NCI-H446 (cell line): ENCODE measurements at regions not wholly inside any gene's neighbourhood (a gene's known extent, or its start where the extent isn't known, plus 50 kb on each side); places are given as distances from the start of the nearest gene placed in this dataset.

Experiments
- DNase-seq, 2 experiments: peaks; one replicate each; lab custom pipeline; 2025; lab: John Stamatoyannopoulos, UW

GRCh38 chr4:42330002-42330592 is 67.2 kb upstream of the SHISA3 start:
- DNase-seq: no peak

DNA sequence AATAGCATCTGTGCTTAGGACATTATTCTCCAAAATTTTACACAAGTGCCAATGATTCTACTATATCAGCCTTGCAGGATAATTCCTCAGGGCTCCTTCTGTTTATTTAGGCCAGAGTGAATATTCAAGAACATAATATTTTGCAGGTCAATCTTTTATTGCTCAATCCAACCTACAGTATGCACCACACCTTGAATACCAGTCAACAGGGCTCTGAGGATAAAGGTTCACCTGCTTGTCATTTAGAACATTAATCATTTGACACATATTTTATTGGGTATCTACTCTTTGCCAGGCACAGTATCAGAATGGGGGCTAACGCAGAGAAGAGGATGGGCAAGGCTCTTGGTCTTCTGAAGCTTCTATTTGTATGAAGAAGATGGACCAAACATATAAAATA is 66.2 kb upstream of the SHISA3 start:
- DNase-seq: no peak

GRCh38 chr4:42331914-42332368 is 65.3 kb upstream of the SHISA3 start:
- no peak for DNase-seq

- DNase-seq: no peak
These were observed 57.3 kb upstream of the SHISA3 start for GRCh38 chr4:42339935-42340406.

DNA sequence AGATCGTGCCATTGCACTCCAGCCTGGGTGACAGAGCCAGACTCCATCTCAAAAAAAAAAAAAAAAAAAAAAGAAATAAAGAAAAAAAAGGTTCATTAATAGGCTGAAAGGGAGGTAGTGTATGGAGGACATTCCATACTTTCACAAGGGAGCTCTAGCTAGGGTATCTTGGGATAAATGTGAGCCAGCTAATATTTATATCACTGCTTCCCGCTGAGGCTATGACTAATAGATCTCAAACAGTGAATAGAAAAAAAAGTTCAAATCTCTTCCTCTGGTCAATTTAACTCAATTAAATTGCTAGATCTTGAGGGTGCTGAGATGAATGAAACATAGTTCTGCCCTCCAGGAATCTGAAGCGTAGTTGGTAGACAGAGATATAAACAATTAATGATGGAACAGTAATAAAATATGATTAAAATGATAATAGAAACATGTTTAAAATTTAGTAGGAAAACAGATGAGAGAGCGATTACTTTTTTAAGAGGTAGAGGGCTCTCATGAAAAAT is 55.7 kb upstream of the SHISA3 start:
- DNase-seq: no peak

DNA sequence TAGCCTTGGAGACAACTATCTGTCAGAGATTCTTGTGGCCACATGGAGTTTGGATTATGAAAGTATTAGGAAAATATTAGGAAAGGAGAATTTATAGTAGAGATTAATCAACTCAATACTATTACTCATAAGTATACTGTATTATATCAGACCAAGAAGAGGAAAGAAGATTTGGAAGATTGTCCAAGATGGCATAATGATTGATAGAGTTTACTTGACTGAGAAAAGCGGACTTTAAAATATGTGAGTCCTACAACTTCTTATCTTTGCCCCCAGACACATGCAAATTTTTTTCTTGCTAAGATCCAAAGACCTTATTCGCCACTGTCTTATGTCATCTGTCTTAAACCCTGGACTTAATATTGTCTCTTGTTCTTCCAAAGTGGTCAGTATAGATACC is 54.8 kb upstream of the SHISA3 start:
- no peak for DNase-seq

DNA sequence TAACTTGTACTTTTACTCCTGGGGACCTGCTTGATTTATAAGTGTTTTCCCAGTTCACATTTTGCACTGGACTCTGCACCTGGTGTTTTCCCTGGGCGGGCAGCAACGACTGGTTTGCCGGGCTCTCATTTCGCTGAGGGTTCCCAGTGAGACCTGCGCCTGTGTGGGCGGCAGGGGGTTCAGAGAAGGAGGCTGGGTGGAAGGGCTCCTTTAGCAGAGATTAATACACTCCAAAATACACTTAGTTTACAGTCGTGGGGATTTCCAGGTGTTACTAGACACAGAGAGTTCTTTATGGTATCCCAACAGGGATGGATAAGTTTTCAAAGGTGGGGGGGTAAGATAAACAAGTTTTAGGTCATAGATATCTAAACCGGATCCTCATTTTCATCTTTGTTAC is 53.0 kb upstream of the SHISA3 start:
- DNase-seq: no peak

DNA sequence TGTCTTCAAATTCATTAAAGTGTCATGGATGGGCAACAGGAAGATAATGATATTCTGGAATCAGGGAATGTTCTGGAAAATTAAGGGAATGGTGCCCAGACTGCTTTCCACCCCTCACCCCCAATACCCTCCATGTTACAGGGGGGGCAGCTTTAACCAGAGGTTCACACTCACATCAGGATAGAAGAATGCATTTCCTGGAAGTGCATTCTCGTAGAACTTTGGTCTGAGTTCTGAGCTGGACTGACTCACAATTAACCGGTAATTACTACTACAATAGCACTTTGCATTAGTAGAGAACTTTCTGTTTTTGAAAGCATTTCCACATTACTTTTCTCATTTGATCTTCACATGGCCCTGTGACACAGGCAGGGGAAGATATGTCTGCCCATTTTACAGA is 52.5 kb upstream of the SHISA3 start:
- no peak for DNase-seq

DNA sequence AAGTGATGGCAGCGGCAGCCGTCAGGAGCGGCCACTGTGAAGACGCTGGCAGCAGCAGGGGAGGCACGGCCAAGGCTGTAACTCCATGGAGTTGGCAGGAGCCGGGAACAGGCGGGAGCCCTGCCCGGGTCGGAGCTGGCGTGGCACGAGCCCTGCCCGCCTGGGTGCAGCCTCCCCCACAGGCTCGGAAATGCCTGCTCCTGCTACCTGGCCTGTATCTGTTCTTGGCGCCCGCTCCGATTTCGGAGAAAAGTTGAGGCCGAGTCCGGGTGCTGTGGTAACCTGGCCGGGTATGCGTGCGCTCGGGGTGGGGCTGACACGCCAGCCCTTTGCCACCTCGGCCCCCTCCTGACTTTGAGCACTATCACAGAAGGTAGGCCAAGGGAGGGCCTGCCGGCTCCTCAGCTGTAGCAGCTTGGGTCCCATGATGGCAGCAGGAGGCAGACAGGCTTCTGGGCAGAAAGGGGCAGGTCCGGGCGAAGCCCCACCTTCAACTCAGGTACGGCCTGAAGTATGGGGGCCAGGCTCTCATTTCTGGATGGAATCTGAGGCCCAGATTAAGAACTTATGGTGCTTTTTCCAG is 51.2 kb upstream of the SHISA3 start:
- DNase-seq: peak in 1 of 2 experiments; percentile 11

- no peak for DNase-seq
These were observed 50.2 kb upstream of the SHISA3 start for GRCh38 chr4:42347076-42347475.
